Body of pancreas (tissue), 4 donors: ENCODE measurements at regions not wholly inside any gene's neighbourhood (a gene's known extent, or its start where the extent isn't known, plus 50 kb on each side); places are given as distances from the start of the nearest gene placed in this dataset.
"Not testable (repeated sequence)": the region's sequence is repeated elsewhere in the genome, so short reads cannot be mapped to it uniquely, and the experiment has no call there.

Experiments
- ATAC-seq: fragments of 150-250 bp; one replicate; pipeline ENCODE4 v1.9.1; 2016
- DNase-seq, 4 donors: peaks; one replicate each; pipeline ENCODE4 v3.0.0-alpha.2; 2019
- H3K27ac ChIP-seq, 4 donors: fragments of 200-600 bp; sonication (generic); 1 replicate in 3 of 4; 2 replicates in 1 of 4; pipeline versions ENCODE4 v1.5.1 to v1.6.1; 2016 to 2019; ENCODE audit warnings: mild to moderate bottlenecking in 1 of 4, mixed read lengths in 1 of 4, moderate library complexity in 1 of 4
- H3K27me3 ChIP-seq, 2 donors: fragments of 200-600 bp; sonication (generic); one replicate each; pipeline ENCODE4 v1.6.0; 2016; ENCODE audit warnings: mild to moderate bottlenecking in 1 of 2
- H3K36me3 ChIP-seq, 2 donors: fragments of 200-600 bp; sonication (generic); replicated peaks in 1 of 2; 2 replicates each; pipeline ENCODE4 v1.5.1; 2016; ENCODE audit warnings: low read depth in 2 of 2; ENCODE audit not compliant: insufficient read depth in 1 of 2
- H3K4me1 ChIP-seq: fragments of 200-600 bp; sonication (generic); one replicate; pipeline ENCODE4 v1.6.0; 2016
- H3K4me3 ChIP-seq, 2 donors: fragments of 200-600 bp; sonication (generic); 1 replicate in 1 of 2; 2 replicates in 1 of 2; pipeline ENCODE4 v1.5.1; 2016 to 2019
- H3K9me3 ChIP-seq, 3 donors: fragments of 200-600 bp; sonication (generic); 1 replicate in 2 of 3; 2 replicates in 1 of 3; pipeline ENCODE4 v1.5.1; 2016
- POLR2A ChIP-seq, 3 donors: fragments of 450-650 bp; IDR thresholded peaks; one replicate each; pipeline ENCODE4 v1.6.1; 2016; ENCODE audit warnings: antibody characterized with exemption in 3 of 3, mild to moderate bottlenecking in 2 of 3
- WGBS, 2 donors: methylation state at CpG; one replicate each; pipeline ENCODE4 v1.1.5; 2017; 5-methylcytosine and 5-hydroxymethylcytosine counted together
- intact Hi-C: fragments of 100-400 bp; cut with DNase I; formaldehyde crosslinking; loops from one replicate; pipeline ENCODE4 v1.15.1; 2023
- TF ChIP-seq, protein P1 (sequence below), 7 experiments: fragments of 450-650 bp in 4 of 7; fragments of 200-600 bp in 3 of 7; sonication (generic) in 3 of 7; IDR thresholded peaks; one replicate each; pipeline ENCODE4 v1.5.1; 2016 to 2019; ENCODE audit warnings: antibody characterized with exemption in 7 of 7

DNA sequence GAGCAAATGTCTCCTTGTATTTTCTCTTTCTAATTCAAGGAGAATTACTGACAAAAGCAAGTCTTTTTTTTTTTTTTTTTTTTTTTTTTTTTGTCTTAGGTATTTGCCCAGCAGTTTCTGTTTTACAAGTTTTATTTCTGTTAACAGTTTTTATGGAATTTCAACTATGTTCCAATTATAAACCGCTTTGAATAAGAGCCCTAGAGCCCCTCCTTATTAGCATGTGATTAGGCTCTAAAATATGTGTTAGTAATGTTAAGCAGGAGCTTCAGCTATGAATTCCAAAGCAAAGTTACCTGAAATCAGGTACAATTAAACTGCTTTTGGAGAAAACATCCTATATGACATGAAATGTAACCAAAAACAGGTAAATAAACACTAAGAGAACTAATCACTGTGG is 997.0 kb upstream of the POT1 start:
- H3K4me3 ChIP-seq = no peak overlapping the region
- no peaks in the 10 kb centered on the region for H3K27me3 ChIP-seq
- no peak for TF ChIP-seq POLR2A (IDR thresholded peaks at IDR 0.05)
- TF ChIP-seq, protein P1, sequence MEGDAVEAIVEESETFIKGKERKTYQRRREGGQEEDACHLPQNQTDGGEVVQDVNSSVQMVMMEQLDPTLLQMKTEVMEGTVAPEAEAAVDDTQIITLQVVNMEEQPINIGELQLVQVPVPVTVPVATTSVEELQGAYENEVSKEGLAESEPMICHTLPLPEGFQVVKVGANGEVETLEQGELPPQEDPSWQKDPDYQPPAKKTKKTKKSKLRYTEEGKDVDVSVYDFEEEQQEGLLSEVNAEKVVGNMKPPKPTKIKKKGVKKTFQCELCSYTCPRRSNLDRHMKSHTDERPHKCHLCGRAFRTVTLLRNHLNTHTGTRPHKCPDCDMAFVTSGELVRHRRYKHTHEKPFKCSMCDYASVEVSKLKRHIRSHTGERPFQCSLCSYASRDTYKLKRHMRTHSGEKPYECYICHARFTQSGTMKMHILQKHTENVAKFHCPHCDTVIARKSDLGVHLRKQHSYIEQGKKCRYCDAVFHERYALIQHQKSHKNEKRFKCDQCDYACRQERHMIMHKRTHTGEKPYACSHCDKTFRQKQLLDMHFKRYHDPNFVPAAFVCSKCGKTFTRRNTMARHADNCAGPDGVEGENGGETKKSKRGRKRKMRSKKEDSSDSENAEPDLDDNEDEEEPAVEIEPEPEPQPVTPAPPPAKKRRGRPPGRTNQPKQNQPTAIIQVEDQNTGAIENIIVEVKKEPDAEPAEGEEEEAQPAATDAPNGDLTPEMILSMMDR (IDR thresholded peaks at IDR 0.05) = no peak
- H3K9me3 ChIP-seq = no peaks in the 10 kb centered on the region
- intact Hi-C loops = no loop called here
- DNase-seq (no peak), ATAC-seq (no peak)
- H3K4me1 ChIP-seq = no peaks in the 10 kb centered on the region
- H3K36me3 ChIP-seq = no peaks in the 10 kb centered on the region
- H3K27ac ChIP-seq = no peak overlapping the region
- WGBS, 2 donors = 52 to 54% methylated on average over 1 of the region's 1 CpG

DNA sequence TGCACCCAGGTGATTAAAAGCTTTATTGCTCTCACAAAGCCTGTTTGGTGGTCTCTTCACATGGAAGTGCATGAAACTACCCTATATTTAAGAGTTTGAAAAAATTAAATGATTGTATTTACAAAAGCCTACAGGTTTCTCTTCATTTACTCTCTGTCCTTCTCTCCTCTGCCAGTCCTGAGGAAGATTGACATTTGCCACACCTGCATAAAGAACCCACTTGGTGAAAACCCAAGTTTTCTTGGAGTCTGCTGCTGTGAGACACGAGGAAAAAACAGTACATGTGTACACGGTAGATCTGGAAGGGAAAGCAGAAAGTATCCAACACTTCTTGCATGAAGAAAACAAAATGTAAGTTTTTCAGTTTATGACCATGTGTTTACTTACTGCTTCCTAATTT is 994.4 kb upstream of the POT1 start:
- WGBS, 2 donors = 37 to 41% methylated on average over 2 of the region's 2 CpGs
- Histone ChIP-seq H3K9me3 (no peaks in the 10 kb centered on the region), H3K27me3 (no peaks in the 10 kb centered on the region), H3K4me1 (no peaks in the 10 kb centered on the region), H3K27ac (no peak overlapping the region), H3K36me3 (no peaks in the 10 kb centered on the region), H3K4me3 (no peak overlapping the region)
- intact Hi-C loops = no loop called here
- no peak for ATAC-seq
- TF ChIP-seq POLR2A (IDR thresholded peaks at IDR 0.05) = no peak
- TF ChIP-seq, protein P1 (IDR thresholded peaks at IDR 0.05) = no peak
- DNase-seq = no peak

DNA sequence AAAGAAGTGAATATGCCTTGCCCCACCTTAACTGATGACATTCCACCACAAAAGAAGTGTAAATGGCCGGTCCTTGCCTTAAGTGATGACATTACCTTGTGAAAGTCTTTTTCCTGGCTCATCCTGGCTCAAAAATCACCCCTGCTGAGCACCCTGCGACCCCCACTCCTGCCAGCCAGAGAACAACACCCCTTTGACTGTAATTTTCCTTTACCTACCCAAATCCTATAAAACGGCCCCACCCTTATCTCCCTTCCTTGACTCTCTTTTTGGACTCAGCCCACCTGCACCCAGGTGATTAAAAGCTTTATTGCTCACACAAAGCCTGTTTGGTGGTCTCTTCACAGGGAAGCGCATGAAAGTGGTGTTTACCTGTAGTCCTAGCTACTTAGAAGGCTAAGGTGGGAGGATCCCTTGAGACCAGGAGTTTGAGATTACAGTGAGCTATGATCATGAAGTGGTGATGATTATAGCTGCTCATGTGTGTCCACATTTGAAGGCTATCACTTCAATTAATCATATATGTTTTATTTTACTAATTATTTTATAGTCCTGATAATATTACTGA is 985.8 kb upstream of the POT1 start:
- intact Hi-C loops, DNase-seq, H3K4me1 ChIP-seq, H3K9me3 ChIP-seq, H3K27me3 ChIP-seq, H3K36me3 ChIP-seq, H3K4me3 ChIP-seq, H3K27ac ChIP-seq, ATAC-seq: not testable (repeated sequence)
- WGBS, 2 donors = 34 to 41% methylated on average over 4 of the region's 4 CpGs

DNA sequence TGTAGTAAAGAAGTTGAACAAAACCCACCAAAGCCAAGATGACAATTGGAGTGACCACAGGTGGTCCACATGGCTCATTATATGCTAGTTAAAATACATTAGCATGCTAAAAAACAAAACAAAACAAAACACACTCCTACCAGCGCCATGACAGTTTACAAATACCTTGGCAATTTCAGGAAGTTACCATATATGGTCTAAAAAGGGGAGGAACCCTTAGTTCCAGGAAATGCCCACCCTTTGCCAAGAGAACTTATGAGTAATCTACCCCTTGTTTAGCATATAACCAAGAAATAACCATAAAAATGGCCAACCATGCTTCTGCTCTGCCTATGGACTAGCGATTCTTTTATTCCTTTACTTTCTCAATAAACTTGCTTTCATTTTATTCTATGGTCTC is 979.1 kb upstream of the POT1 start:
- no peak for DNase-seq
- Histone ChIP-seq H3K4me3 (no peak overlapping the region), H3K9me3 (peaks cover 0 to 4% (median 0%) of the 10 kb centered on the region in 3 donors), H3K36me3 (no peaks in the 10 kb centered on the region), H3K27ac (no peak overlapping the region), H3K27me3 (no peaks in the 10 kb centered on the region), H3K4me1 (no peaks in the 10 kb centered on the region)
- 80 to 94% methylated on average over 2 of the region's 2 CpGs for WGBS, 2 donors
- no peak for TF ChIP-seq POLR2A (IDR thresholded peaks at IDR 0.05)
- TF ChIP-seq, protein P1 (IDR thresholded peaks at IDR 0.05) = no peak
- intact Hi-C loops = no loop called here
- no peak for ATAC-seq

DNA sequence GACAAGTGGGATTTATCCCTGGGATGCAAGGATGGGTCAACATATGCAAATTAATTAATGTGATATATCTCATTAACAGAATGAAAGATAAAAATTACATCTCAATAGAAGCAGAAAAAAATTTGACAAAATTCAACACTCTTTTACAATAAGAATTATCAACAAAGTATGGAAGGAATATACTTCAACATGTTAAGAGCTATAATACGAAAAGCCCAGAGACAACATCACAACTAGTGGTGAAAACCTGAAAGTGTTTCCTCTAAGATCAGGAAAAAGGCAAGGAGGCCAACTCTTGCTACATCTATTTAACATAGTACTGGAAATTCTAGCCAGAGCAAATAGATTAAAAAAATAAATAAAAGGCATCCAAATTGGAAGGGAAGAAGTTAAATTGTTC is 970.0 kb upstream of the POT1 start:
- intact Hi-C loops = no loop called here
- Histone ChIP-seq H3K27me3 (no peaks in the 10 kb centered on the region), H3K27ac (no peak overlapping the region), H3K4me1 (no peaks in the 10 kb centered on the region), H3K4me3 (no peak overlapping the region), H3K36me3 (no peaks in the 10 kb centered on the region), H3K9me3 (no peaks in the 10 kb centered on the region)
- no peak for DNase-seq
- no peak for TF ChIP-seq POLR2A (IDR thresholded peaks at IDR 0.05)
- TF ChIP-seq, protein P1 (IDR thresholded peaks at IDR 0.05) = no peak
- ATAC-seq = no peak
- 75 to 77% methylated on average over 1 of the region's 1 CpG for WGBS, 2 donors
